ENCODE measurements at regions not wholly inside any gene's neighbourhood (a gene's known extent, or its start where the extent isn't known, plus 50 kb on each side); places are given as distances from the start of the nearest gene placed in this dataset.
A peak's percentile ranks its signal among the peaks of the same experiment; 100 is the strongest.

- H3K27me3 Mint-ChIP-seq (ENCODE audit: insufficient read depth): 0 out of 2 replicates have a peak, but pooled peaks cover 2% of the 10 kb centered on the region
- no peak for DNase-seq
- peak overlapping the region; percentile 53 for H3K4me3 Mint-ChIP-seq
- peaks cover 60% of the 10 kb centered on the region for H3K4me1 Mint-ChIP-seq (ENCODE audit: low read depth)
- H3K36me3 Mint-ChIP-seq (ENCODE audit: low read depth): no peaks in the 10 kb centered on the region
- no peak for TF ChIP-seq CTCF (IDR thresholded peaks at IDR 0.05)
- peak overlapping the region; percentile 53 for H3K27ac Mint-ChIP-seq
- H3K9me3 Mint-ChIP-seq: no peaks in the 10 kb centered on the region
These were observed 107.0 kb upstream of the IRF2BP2 start for GRCh38 chr1:234716908-234717375.

- DNase-seq: no peak
- Mint-ChIP-seq H3K27me3 (ENCODE audit: insufficient read depth) (0 out of 2 replicates have a peak, but pooled peaks cover 2% of the 10 kb centered on the region), H3K4me1 (ENCODE audit: low read depth) (peaks cover 57% of the 10 kb centered on the region), H3K4me3 (no peak overlapping the region), H3K27ac (no peak overlapping the region), H3K36me3 (ENCODE audit: low read depth) (no peaks in the 10 kb centered on the region), H3K9me3 (no peaks in the 10 kb centered on the region)
- TF ChIP-seq CTCF (IDR thresholded peaks at IDR 0.05): no peak
These were observed 105.5 kb upstream of the IRF2BP2 start for GRCh38 chr1:234715252-234716014.

- no peak for TF ChIP-seq CTCF (IDR thresholded peaks at IDR 0.05)
- DNase-seq: no peak
- Mint-ChIP-seq H3K36me3 (ENCODE audit: low read depth) (no peaks in the 10 kb centered on the region), H3K27me3 (ENCODE audit: insufficient read depth) (0 out of 2 replicates have a peak, but pooled peaks cover 2% of the 10 kb centered on the region), H3K4me3 (no peak overlapping the region), H3K4me1 (ENCODE audit: low read depth) (peaks cover 47% of the 10 kb centered on the region), H3K27ac (no peak overlapping the region), H3K9me3 (no peaks in the 10 kb centered on the region)
These were observed 103.9 kb upstream of the IRF2BP2 start for GRCh38 chr1:234713859-234714258.

GRCh38 chr1:234713440-234713839 lies 103.5 kb upstream of the IRF2BP2 start:
- Mint-ChIP-seq H3K27me3 (ENCODE audit: insufficient read depth) (peaks cover 2% of the 10 kb centered on the region; the same call in 1 of the 2 replicates), H3K9me3 (no peaks in the 10 kb centered on the region), H3K4me1 (ENCODE audit: low read depth) (peaks cover 46% of the 10 kb centered on the region), H3K27ac (no peak overlapping the region), H3K36me3 (ENCODE audit: low read depth) (no peaks in the 10 kb centered on the region), H3K4me3 (no peak overlapping the region)
- TF ChIP-seq CTCF (IDR thresholded peaks at IDR 0.05): no peak
- DNase-seq: no peak

- Mint-ChIP-seq H3K27ac (no peak overlapping the region), H3K9me3 (no peaks in the 10 kb centered on the region), H3K27me3 (ENCODE audit: insufficient read depth) (peaks cover 2% of the 10 kb centered on the region; the same call in 1 of the 2 replicates), H3K4me1 (ENCODE audit: low read depth) (peaks cover 45% of the 10 kb centered on the region), H3K36me3 (ENCODE audit: low read depth) (no peaks in the 10 kb centered on the region), H3K4me3 (no peak overlapping the region)
- no peak for DNase-seq
- no peak for TF ChIP-seq CTCF (IDR thresholded peaks at IDR 0.05)
These were observed 102.9 kb upstream of the IRF2BP2 start for GRCh38 chr1:234712891-234713305.
